Ramos (cell line): ENCODE measurements at regions not wholly inside any gene's neighbourhood (a gene's known extent, or its start where the extent isn't known, plus 50 kb on each side); places are given as distances from the start of the nearest gene placed in this dataset.

Experiments
- in situ Hi-C: fragments of 300-500 bp; cut with MboI; formaldehyde crosslinking; loops from one replicate; pipeline ENCODE4 v1.14.3; 2022; ENCODE audit warnings: low sequenced_read_pairs; ENCODE audit not compliant: unreplicated experiment

GRCh38 chr6:98484696-98485095 lies 349.7 kb upstream of the POU3F2 start:
- in situ Hi-C loops: no loop called here

GRCh38 chr6:98485593-98485992 lies 348.8 kb upstream of the POU3F2 start:
- in situ Hi-C loops: no loop called here

- in situ Hi-C loops: no loop called here
Observed at GRCh38 chr6:98486057-98486456, 348.3 kb upstream of the POU3F2 start.

- in situ Hi-C loops: no loop called here
Observed at GRCh38 chr6:98487612-98488011, 346.8 kb upstream of the POU3F2 start.

DNA sequence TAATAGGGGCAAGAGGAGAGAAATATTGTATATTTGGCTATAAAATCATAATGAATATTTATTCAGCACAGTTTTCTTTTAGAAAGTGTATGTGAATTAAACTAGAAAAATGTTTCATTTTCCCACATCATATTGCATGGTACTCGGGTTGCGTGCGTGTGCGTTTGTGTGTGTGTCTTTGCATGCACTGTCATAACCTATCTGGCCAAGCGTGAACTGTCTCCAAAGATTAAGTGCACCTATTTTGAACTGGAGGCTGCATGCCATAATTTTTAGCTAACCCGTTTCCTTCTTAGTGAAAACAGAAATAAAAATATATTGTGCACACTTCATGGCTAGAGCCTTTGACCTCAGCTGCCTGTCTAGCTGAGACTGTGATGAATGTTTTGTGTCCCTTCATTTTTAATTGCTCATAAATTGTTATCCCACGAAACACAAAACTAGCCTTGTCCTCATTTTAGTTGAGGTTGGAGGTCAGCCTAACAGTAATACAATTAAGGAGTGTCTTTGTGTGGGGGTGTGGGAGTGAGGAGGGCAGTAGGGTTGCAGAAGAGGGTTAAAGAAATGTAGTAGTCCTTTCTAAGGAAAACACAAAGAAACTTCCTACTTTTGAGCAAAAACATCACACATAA lies 336.1 kb upstream of the POU3F2 start:
- in situ Hi-C loops: no loop called here

GRCh38 chr6:98498866-98499265 lies 335.5 kb upstream of the POU3F2 start:
- in situ Hi-C loops: no loop called here

DNA sequence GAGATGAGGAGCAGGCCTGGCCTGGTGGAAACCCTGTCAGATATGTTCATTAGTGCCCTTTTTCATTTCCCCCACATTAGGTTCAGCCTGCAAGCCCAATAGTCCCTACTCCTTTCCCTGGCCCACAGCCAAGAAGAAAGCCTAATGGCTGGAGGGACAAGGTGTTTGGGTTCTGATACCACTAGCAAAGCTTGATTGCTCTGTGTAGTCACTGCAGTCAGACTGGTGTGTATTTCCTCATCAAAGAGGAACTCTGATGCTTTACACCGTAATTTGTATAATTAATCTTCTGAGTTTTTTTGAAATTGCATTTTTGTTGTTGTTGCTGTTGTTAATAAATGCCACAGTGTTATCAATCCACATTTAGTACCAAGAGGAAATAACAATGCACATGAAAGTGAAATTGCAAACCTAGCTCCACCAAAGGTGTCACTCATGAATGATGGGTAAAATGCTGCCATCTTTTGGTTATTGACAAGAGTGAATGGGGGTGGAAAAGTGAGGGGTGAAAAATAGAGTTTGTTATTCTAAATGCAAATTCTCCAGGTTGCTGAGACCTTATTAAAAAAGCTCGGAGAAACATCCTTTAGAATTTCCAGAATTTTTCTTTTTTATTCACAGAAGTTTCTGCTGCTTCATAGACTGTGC lies 320.2 kb upstream of the POU3F2 start:
- in situ Hi-C loops: no loop called here

DNA sequence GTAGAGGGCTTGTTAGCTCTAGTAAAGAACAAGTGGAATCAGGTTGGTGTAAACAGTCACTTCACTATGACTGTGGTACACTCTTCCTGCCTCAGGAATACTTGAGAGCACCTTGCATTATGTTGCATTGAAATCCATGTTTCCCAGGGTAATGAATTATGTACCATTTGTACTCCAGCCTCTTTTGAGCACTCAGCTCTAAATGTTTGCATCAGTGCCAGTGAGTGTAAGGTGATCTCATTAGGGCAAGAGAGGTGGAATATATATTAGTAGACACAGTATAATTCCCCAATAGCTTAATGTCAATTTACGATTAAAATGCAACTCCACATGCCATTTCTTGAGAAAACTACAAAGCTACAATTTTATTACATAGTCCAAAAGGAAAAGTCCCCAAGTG lies 319.6 kb upstream of the POU3F2 start:
- in situ Hi-C loops: no loop called here

DNA sequence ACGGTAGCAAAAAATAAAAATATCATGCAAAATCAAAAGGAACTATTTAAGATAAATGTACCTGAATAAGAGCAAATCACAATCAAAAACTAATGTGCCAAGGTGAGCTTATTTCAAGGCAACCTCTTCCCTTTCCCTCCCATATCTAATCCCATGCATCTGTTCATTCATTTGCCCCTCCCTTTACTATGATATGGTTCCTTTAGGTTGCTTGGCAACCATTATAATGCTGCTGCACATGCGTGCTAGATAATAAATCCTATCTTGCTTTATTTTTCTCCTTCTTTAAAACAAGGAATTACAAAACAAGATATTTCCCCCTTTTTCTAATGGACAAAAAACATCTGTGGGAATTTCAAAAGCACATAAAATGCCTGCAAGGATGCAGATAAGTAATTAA lies 318.2 kb upstream of the POU3F2 start:
- in situ Hi-C loops: no loop called here

- in situ Hi-C loops: no loop called here
Observed at GRCh38 chr6:98516866-98517265, 317.5 kb upstream of the POU3F2 start.

DNA sequence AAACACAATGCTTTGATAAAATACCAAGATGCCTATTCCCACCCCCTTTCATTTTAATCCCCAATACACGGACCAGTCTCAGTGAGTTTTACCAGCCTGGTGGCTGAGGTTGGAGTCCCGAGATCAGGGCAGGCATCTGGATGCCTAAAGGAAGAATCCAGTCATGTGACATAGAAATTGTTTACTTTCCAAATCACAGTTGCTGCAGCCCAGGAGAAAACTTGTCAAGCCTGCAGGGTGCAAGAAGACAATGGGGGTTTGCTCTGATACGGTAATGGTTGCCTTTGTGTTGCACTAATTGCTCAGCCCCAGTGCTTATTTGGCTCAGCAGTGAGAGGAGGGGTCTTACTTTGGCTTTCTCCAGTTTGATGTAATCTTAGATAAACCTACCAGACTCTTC lies 308.5 kb upstream of the POU3F2 start:
- in situ Hi-C loops: no loop called here

- in situ Hi-C loops: no loop called here
Observed at GRCh38 chr6:98526465-98526864, 307.9 kb upstream of the POU3F2 start.

DNA sequence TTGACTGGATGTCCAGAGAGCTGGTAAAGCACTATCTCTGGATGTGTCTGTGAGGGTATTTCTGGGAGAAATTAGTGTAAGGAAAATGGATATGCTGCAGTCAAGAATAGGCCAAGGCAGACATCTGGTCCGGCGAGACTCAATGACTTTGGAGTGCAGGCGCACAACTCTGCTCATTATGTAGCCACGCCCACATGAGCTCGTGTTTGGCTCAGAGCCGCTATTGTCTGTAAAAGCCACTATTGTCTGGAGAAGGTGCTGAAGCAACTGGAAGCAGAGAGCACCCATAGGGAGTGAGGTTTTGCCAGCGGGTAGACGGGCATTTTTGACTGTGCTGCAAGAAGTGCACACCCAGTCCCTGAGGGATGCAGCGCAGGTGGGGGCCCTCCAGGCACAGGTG lies 305.0 kb upstream of the POU3F2 start:
- in situ Hi-C loops: no loop called here

- in situ Hi-C loops: no loop called here
Observed at GRCh38 chr6:98530732-98531131, 303.6 kb upstream of the POU3F2 start.

GRCh38 chr6:98532004-98532403 lies 302.4 kb upstream of the POU3F2 start:
- in situ Hi-C loops: no loop called here

DNA sequence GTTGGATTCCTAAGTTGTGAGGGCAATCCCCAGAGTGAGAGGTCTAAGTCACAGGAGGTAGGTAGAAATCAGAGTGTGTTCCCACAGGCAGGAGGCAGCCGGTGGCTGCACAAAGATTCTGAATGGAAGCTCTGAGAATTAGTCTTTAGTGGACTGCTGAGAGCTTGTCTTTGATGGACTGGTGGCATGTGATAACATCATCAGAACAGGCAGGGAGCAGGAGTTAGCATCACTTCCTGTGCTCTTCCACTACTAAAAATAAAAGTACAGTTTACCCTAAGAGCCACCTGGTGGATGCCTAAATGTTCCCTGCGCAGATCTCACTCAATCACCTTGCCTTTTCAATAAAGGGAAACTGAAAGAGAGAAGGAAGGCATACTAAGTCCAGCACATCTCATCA lies 294.6 kb upstream of the POU3F2 start:
- in situ Hi-C loops: no loop called here

DNA sequence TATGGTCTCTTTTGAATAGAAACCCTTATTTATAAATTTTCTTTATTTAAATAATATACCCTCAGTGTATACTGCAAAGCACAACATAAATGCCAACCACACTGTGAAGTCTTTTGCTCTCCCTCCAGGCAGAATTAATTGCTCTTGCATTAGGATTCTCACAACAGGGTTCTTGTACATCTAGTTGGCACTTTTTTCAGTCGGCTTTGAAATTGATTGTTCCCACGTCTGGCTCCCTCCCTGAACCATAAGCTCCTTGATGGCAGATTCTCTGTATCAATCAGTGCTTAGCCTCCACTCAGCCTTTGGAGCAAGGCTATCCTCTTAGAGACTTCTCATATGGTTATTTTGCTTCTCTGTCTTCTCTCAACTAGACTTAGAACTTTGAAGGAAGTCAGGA lies 288.0 kb upstream of the POU3F2 start:
- in situ Hi-C loops: no loop called here

GRCh38 chr6:98547151-98547550 lies 287.2 kb upstream of the POU3F2 start:
- in situ Hi-C loops: no loop called here

- in situ Hi-C loops: no loop called here
Observed at GRCh38 chr6:98547634-98548033, 286.7 kb upstream of the POU3F2 start.

GRCh38 chr6:98548301-98548700 lies 286.1 kb upstream of the POU3F2 start:
- in situ Hi-C loops: no loop called here

DNA sequence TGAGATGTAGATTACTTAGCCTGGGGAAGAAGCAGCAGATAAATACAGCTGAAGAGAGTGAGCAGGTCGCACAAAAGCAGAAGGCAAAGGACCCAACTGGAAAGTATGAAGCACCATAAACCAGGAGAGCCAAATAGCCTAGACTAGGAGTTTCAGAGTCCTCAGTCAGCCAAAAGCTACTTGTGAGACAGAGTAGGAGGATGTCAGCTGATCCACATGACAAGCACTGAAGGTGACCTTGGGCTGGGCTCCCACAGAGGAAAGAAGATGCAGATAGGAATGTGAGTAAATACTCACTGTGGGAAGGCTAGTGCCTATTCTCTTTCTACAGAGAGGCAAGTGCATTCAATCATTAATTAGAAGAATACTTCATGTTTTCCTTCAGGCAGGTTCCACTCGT lies 274.0 kb upstream of the POU3F2 start:
- in situ Hi-C loops: no loop called here

DNA sequence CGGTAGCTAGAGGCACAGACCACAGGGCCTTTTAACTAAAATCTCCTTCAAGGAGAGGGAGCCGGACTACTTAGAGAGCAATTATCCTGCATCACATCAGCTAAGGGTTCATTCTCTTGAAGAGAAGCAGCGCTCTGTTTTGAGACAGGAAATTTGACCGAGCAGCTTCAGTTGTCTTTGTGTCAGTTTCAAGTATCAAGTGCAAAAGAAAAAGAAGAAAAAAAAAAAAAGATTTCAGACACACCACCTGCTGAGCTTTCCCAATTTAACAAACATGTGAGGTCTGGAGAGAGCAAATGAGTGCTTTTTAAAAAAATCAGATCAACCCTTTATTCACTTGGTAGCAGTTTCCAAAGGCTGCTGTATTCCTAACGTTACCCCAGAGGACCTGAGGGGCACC lies 273.5 kb upstream of the POU3F2 start:
- in situ Hi-C loops: no loop called here
